HepG2 (cell line): ENCODE measurements at regions not wholly inside any gene's neighbourhood (a gene's known extent, or its start where the extent isn't known, plus 50 kb on each side); places are given as distances from the start of the nearest gene placed in this dataset.

ENCODE experiments used
- AGO1 ChIP-seq: fragments of 200-400 bp; formaldehyde crosslinking; IDR thresholded peaks from 2 replicates; pipeline ENCODE4 v1.6.1; 2017; ENCODE audit warnings: mild to moderate bottlenecking, low read depth, low read length, moderate library complexity; ENCODE audit not compliant: poor library complexity, severe bottlenecking
- CHD4 ChIP-seq: fragments of 200-600 bp; sonication (generic); IDR thresholded peaks from 2 replicates; pipeline ENCODE4 v1.7.0; 2017; ENCODE audit warnings: mild to moderate bottlenecking, low read length, borderline replicate concordance
- ELF3 ChIP-seq: IDR thresholded peaks from 2 replicates; pipeline ENCODE4 v1.6.1; 2016; ENCODE audit warnings: missing genetic modification reagents, missing compliant biosample characterization
- ERF ChIP-seq: IDR thresholded peaks from 2 replicates; pipeline ENCODE4 v1.6.1; 2018; ENCODE audit warnings: missing biosample characterization, missing genetic modification reagents
- HDAC2 ChIP-seq: sonication (generic); formaldehyde crosslinking; IDR thresholded peaks from 2 replicates; pipeline ENCODE4 v1.4.0; 2020; ENCODE audit warnings: missing genetic modification reagents
- PAX8 ChIP-seq: sonication (generic); formaldehyde crosslinking; IDR thresholded peaks from 2 replicates; pipeline ENCODE4 v1.8.0; 2022; ENCODE audit warnings: mild to moderate bottlenecking, missing genetic modification reagents, borderline replicate concordance
- RFXANK ChIP-seq: IDR thresholded peaks from 2 replicates; pipeline ENCODE4 v1.6.1; 2016
- STAG1 ChIP-seq: sonication (generic); formaldehyde crosslinking; IDR thresholded peaks from 2 replicates; pipeline ENCODE4 v1.4.0; 2020; ENCODE audit warnings: missing genetic modification reagents
- U2AF1 ChIP-seq: fragments of 200-400 bp; formaldehyde crosslinking; optimal IDR thresholded peaks from 2 replicates; pipeline ENCODE3; 2017; ENCODE audit warnings: mild to moderate bottlenecking, low read depth, low read length
- ZBTB21 ChIP-seq: sonication (generic); formaldehyde crosslinking; IDR thresholded peaks from 2 replicates; pipeline ENCODE4 v1.4.0; 2020; ENCODE audit warnings: missing genetic modification reagents
- ZBTB3 ChIP-seq: sonication (generic); formaldehyde crosslinking; IDR thresholded peaks from 2 replicates; pipeline ENCODE4 v1.4.0; 2020; ENCODE audit warnings: low read depth, mild to moderate bottlenecking, moderate library complexity, missing genetic modification reagents, borderline replicate concordance
- ZC3H13 ChIP-seq: sonication (generic); formaldehyde crosslinking; IDR thresholded peaks from 2 replicates; pipeline ENCODE4 v1.8.1; 2023; ENCODE audit warnings: mild to moderate bottlenecking, missing genetic modification reagents, moderate library complexity
- ZC3H4 ChIP-seq: sonication (generic); formaldehyde crosslinking; IDR thresholded peaks from 2 replicates; pipeline ENCODE4 v1.4.0; 2020; ENCODE audit warnings: missing genetic modification reagents, borderline replicate concordance
- ZMYM3 ChIP-seq: sonication (generic); formaldehyde crosslinking; IDR thresholded peaks from 2 replicates; pipeline ENCODE4 v1.5.1; 2020; ENCODE audit warnings: mild to moderate bottlenecking, missing genetic modification reagents
- ZNF101 ChIP-seq: sonication (generic); formaldehyde crosslinking; IDR thresholded peaks from 2 replicates; pipeline ENCODE4 v1.4.0; 2020; ENCODE audit warnings: mild to moderate bottlenecking, low read depth, missing genetic modification reagents, borderline replicate concordance
- ZNF138 ChIP-seq: sonication (generic); formaldehyde crosslinking; IDR thresholded peaks from 2 replicates; pipeline ENCODE4 v1.5.0; 2020; ENCODE audit warnings: mild to moderate bottlenecking, low read depth, missing genetic modification reagents
- ZNF253 ChIP-seq: sonication (generic); formaldehyde crosslinking; IDR thresholded peaks from 2 replicates; pipeline ENCODE4 v1.8.0; 2022; ENCODE audit warnings: mild to moderate bottlenecking, missing genetic modification reagents, borderline replicate concordance
- ZNF367 ChIP-seq: sonication (generic); formaldehyde crosslinking; IDR thresholded peaks from 2 replicates; pipeline ENCODE4 v1.4.0; 2020; ENCODE audit warnings: missing genetic modification reagents, borderline replicate concordance
- ZNF788 ChIP-seq: sonication (generic); formaldehyde crosslinking; IDR thresholded peaks from 2 replicates; pipeline ENCODE4 v1.5.0; 2020; ENCODE audit warnings: mild to moderate bottlenecking, missing genetic modification reagents, borderline replicate concordance
- TF ChIP-seq, protein P1 (sequence below): IDR thresholded peaks from 2 replicates; pipeline ENCODE4 v1.6.1; 2016; ENCODE audit warnings: missing biosample characterization, missing genetic modification reagents, low read depth
- TF ChIP-seq, protein P2 (sequence below): sonication (generic); formaldehyde crosslinking; IDR thresholded peaks from 2 replicates; pipeline ENCODE4 v1.8.0; 2022; ENCODE audit warnings: mild to moderate bottlenecking, missing genetic modification reagents, borderline replicate concordance
- TF ChIP-seq, protein P3 (sequence below): IDR thresholded peaks from 2 replicates; pipeline ENCODE4 v1.6.1; 2016
- TF ChIP-seq, protein P4 (sequence below): sonication (generic); formaldehyde crosslinking; IDR thresholded peaks from 2 replicates; pipeline ENCODE4 v1.8.1; 2023; ENCODE audit warnings: missing genetic modification reagents, inconsistent platforms, borderline replicate concordance
- TF ChIP-seq, protein P5 (sequence below): sonication (generic); formaldehyde crosslinking; IDR thresholded peaks from 2 replicates; pipeline ENCODE4 v1.5.1; 2020; ENCODE audit warnings: missing genetic modification reagents, mild to moderate bottlenecking, borderline replicate concordance

DNA sequence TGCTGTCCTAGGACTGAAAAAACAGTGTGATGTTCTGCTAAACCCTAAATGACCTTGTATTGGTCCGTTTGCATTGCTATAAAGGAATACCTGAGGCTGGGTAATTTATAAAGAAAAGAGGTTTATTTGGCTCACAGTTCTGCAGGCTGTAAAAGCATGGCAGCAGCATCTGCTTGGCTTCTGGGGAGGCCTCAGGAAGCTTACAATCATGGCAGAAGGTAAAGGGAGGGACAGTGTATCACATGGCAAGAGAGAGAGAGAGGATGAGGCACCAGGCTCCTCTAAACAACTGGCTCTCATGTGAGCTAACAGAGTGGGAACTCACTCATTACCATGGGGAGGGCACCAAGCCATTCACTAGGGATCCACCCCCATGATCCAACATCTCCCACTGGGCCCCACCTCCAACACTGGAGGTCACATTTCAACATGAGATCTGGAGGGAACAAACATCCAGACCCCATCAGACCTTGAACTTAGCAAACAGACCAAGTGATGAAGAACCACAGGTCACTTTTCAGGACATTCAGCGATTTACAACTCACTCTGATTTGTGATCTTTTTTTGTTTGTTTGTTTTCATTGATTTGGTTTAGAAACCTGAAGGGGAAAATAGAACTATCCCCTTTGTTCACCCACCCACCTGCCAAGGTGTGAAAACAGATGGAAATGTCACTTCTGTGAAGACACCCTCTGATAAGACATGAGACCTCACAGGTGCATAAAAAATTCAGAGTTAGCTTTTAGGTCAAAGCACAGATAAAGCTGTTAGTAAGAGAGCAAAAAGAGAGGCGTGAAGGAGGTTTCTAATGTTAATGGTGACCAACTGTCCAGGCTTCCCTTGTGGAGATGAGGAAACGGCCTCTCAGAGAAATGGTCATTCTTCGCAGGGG lies 104.2 kb upstream of the RALGPS2 start (continued):
- TF ChIP-seq, protein P1, sequence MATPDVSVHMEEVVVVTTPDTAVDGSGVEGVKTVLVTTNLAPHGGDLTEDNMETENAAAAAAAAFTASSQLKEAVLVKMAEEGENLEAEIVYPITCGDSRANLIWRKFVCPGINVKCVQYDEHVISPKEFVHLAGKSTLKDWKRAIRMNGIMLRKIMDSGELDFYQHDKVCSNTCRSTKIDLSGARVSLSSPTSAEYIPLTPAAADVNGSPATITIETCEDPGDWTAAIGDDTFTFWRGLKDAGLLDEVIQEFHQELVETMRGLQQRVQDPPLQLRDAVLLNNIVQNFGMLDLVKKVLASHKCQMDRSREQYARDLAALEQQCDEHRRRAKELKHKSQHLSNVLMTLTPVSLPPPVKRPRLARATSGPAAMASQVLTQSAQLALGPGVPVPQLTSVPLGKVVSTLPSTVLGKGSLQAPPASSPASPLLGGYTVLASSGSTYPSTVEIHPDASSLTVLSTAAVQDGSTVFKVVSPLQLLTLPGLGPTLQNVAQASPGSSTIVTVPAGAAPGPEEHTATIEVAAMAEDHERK, result no peak
- TF ChIP-seq ZNF138 (CRISPR knock-in tag) (no peak), U2AF1 (no peak), ZMYM3 (CRISPR knock-in tag) (peak; percentile 80), CHD4 (no peak; the same call in 1 of the 2 replicates), ZNF367 (CRISPR knock-in tag) (no peak), ZBTB21 (no peak), STAG1 (CRISPR knock-in tag) (no peak), HDAC2 (CRISPR knock-in tag) (peak; percentile 73), ZNF253 (CRISPR knock-in tag) (no peak), PAX8 (CRISPR knock-in tag) (no peak), ELF3 (CRISPR knock-in tag) (0 out of 2 replicates have a peak, but pooled peaks have one; percentile 34), ZC3H4 (CRISPR knock-in tag) (no peak), ZNF101 (CRISPR knock-in tag) (no peak), ZNF788 (CRISPR knock-in tag) (peak; percentile 43; the same call in 1 of the 2 replicates), AGO1 (no peak), ZBTB3 (CRISPR knock-in tag) (peak; percentile 68; the same call in 1 of the 2 replicates), ZC3H13 (CRISPR knock-in tag) (no peak), ERF (CRISPR knock-in tag) (peak; percentile 73), RFXANK (CRISPR knock-in tag) (no peak)
- TF ChIP-seq, protein P2, sequence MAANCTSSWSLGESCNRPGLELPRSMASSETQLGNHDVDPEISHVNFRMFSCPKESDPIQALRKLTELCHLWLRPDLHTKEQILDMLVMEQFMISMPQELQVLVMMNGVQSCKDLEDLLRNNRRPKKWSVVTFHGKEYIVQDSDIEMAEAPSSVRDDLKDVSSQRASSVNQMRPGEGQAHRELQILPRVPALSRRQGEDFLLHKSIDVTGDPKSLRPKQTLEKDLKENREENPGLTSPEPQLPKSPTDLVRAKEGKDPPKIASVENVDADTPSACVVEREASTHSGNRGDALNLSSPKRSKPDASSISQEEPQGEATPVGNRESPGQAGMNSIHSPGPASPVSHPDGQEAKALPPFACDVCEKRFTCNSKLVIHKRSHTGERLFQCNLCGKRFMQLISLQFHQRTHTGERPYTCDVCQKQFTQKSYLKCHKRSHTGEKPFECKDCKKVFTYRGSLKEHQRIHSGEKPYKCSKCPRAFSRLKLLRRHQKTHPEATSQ (CRISPR knock-in tag), result no peak
- TF ChIP-seq, protein P3, sequence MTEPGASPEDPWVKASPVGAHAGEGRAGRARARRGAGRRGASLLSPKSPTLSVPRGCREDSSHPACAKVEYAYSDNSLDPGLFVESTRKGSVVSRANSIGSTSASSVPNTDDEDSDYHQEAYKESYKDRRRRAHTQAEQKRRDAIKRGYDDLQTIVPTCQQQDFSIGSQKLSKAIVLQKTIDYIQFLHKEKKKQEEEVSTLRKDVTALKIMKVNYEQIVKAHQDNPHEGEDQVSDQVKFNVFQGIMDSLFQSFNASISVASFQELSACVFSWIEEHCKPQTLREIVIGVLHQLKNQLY (CRISPR knock-in tag), result peak; percentile 36; the same call in 1 of the 2 replicates
- TF ChIP-seq, protein P4, sequence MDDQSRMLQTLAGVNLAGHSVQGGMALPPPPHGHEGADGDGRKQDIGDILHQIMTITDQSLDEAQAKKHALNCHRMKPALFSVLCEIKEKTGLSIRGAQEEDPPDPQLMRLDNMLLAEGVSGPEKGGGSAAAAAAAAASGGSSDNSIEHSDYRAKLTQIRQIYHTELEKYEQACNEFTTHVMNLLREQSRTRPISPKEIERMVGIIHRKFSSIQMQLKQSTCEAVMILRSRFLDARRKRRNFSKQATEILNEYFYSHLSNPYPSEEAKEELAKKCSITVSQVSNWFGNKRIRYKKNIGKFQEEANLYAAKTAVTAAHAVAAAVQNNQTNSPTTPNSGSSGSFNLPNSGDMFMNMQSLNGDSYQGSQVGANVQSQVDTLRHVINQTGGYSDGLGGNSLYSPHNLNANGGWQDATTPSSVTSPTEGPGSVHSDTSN (CRISPR knock-in tag), result no peak
- TF ChIP-seq, protein P5, sequence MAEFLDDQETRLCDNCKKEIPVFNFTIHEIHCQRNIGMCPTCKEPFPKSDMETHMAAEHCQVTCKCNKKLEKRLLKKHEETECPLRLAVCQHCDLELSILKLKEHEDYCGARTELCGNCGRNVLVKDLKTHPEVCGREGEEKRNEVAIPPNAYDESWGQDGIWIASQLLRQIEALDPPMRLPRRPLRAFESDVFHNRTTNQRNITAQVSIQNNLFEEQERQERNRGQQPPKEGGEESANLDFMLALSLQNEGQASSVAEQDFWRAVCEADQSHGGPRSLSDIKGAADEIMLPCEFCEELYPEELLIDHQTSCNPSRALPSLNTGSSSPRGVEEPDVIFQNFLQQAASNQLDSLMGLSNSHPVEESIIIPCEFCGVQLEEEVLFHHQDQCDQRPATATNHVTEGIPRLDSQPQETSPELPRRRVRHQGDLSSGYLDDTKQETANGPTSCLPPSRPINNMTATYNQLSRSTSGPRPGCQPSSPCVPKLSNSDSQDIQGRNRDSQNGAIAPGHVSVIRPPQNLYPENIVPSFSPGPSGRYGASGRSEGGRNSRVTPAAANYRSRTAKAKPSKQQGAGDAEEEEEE (CRISPR knock-in tag), result no peak
